Immature natural killer cell (primary cell): ENCODE measurements at regions not wholly inside any gene's neighbourhood (a gene's known extent, or its start where the extent isn't known, plus 50 kb on each side); places are given as distances from the start of the nearest gene placed in this dataset.

Experiments used
- DNase-seq, 3 donors: peaks; one replicate each; pipeline ENCODE4 v3.0.0; 2022; ENCODE audit warnings: mixed read lengths in 1 of 3
- H3K27ac Mint-ChIP-seq, 6 donors: one replicate each; pipeline ENCODE4 v1.8.0; 2020; ENCODE audit warnings: mixed read lengths in 6 of 6, mild to moderate bottlenecking in 5 of 6, inconsistent platforms in 4 of 6, moderate library complexity in 3 of 6
- H3K27me3 Mint-ChIP-seq, 3 donors: one replicate each; pipeline ENCODE4 v1.8.0; 2020 to 2021; ENCODE audit warnings: low read depth in 3 of 3, mild to moderate bottlenecking in 3 of 3, mixed read lengths in 3 of 3, moderate library complexity in 3 of 3, inconsistent platforms in 1 of 3
- H3K36me3 Mint-ChIP-seq, 3 donors: one replicate each; pipeline ENCODE4 v1.8.0; 2020; ENCODE audit warnings: mixed read lengths in 3 of 3, inconsistent platforms in 2 of 3, mild to moderate bottlenecking in 2 of 3
- H3K4me1 Mint-ChIP-seq, 2 donors: one replicate each; pipeline ENCODE4 v1.8.0; 2020; ENCODE audit warnings: inconsistent platforms in 2 of 2, mild to moderate bottlenecking in 2 of 2, mixed read lengths in 2 of 2, moderate library complexity in 1 of 2
- H3K4me3 Mint-ChIP-seq, 5 donors: one replicate each; pipeline ENCODE4 v1.8.0; 2020; ENCODE audit warnings: mild to moderate bottlenecking in 5 of 5, mixed read lengths in 5 of 5, inconsistent platforms in 3 of 5, moderate library complexity in 3 of 5
- H3K9me3 Mint-ChIP-seq, 6 donors: one replicate each; pipeline ENCODE4 v1.8.0; 2020; ENCODE audit warnings: mild to moderate bottlenecking in 6 of 6, mixed read lengths in 6 of 6, inconsistent platforms in 4 of 6, moderate library complexity in 3 of 6

DNA sequence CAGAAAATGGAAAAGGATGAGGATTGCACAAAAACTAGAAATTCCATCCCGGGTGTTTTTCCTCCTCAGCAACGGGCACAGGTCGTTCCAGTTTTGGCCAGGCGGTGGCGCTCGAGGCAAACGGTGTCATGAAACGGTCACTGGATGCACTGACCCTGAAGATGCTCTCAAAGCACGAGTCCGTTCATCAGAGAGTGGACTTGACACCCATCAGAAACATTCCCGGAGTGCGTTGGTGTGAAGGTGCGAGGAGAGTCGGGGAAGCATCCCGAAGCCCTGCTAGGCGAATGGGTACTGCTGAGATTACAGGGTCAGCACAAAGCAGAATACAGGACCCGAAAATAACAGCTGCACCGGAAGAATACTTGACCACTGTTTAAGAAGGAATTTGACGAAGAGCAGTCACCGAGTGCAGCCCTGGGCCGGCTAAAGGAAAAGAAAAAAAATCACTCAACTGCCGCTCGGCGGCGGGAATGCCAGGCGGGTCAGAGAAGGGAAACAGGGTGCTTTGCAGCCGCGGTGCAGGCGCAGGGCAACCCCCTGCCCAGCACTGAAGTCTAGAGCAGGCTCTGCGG, 71.7 kb upstream of the ETS2 start:
- peaks cover 0 to 3% (median 0%) of the 10 kb centered on the region in 3 donors for H3K36me3 Mint-ChIP-seq
- H3K27me3 Mint-ChIP-seq, result peaks cover 9 to 23% (median 14%) of the 10 kb centered on the region in 3 donors
- peaks cover 6 to 11% of the 10 kb centered on the region in 2 donors for H3K4me1 Mint-ChIP-seq
- H3K9me3 Mint-ChIP-seq, result no peaks in the 10 kb centered on the region
- H3K27ac Mint-ChIP-seq, result no peak overlapping the region
- peak overlapping the region; percentile 29 to 74 (median 50) for H3K4me3 Mint-ChIP-seq
- peak; percentile 57 to 61 (median 60) for DNase-seq

DNA sequence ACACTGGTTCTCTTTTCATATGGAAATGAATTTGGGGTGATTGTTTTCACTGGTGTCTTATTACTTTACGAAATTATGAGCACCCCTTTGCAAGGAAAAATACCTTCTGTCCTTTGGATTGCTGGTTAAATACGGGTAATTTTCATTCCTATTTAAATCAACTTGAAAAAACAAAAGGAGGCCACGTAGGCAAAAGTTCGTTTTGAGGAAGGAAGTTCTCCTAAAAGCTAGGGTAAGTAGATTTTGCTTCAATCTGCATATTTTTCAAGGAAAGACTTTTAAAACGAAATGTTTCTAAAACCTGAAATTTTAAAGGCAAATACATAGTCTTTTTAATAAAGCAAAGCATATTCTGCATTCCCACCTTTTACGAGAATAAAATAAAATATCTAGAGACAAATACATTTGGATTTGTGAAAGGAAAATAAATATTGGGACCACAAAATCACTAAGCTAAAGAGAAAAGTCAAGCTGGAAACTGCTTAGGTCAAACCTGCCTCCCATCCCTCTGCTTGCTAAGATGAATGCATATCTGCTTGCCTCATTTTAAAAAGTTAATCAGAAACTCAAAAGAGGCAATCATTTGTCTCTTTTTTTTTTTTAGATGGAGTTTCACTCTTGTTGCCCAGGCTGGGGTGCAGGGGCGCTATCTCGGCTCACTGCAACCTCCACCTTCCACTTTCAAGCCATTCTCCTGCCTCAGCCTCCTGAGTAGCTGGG, 70.9 kb upstream of the ETS2 start:
- peaks cover 0 to 3% (median 0%) of the 10 kb centered on the region in 3 donors for H3K36me3 Mint-ChIP-seq
- H3K9me3 Mint-ChIP-seq, result no peaks in the 10 kb centered on the region
- peaks cover 9 to 23% (median 12%) of the 10 kb centered on the region in 3 donors for H3K27me3 Mint-ChIP-seq
- peak overlapping the region in 3 of 5 donors; percentile 26 to 74 (median 72) for H3K4me3 Mint-ChIP-seq
- no peak overlapping the region for H3K27ac Mint-ChIP-seq
- peaks cover 6 to 11% of the 10 kb centered on the region in 2 donors for H3K4me1 Mint-ChIP-seq
- DNase-seq, result no peak

DNA sequence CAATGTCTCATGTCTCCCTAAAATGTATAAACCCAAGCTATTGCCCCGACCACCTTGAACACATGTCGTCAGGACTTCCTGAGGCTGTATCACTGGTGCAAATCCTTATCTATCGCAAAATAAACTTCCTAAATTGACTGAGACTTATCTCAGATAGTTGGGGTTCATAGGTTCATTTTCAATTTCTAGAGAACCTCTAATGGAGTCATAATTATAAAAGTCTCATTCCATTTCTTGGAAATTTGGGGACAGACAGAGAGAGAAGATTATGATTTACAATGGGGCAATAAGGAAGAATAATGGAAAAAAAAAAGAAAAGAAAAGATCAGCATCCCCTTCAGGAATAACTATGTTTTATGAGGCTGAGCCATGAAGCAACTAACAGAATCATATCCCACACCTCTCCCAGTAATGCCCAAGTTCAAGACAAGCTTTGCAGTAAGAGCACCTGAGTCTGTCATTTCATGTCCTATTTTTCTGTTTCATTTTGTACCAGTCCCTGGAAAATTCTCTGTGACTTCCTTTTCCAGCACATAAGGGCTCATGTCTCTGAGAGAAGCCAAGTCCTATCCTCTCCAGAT, 70.0 kb upstream of the ETS2 start:
- Mint-ChIP-seq H3K9me3 (no peaks in the 10 kb centered on the region), H3K27me3 (peaks cover 9 to 21% (median 12%) of the 10 kb centered on the region in 3 donors), H3K4me1 (peaks cover 6 to 11% of the 10 kb centered on the region in 2 donors), H3K27ac (no peak overlapping the region), H3K36me3 (peaks cover 0 to 3% (median 0%) of the 10 kb centered on the region in 3 donors), H3K4me3 (no peak overlapping the region)
- DNase-seq, result no peak

DNA sequence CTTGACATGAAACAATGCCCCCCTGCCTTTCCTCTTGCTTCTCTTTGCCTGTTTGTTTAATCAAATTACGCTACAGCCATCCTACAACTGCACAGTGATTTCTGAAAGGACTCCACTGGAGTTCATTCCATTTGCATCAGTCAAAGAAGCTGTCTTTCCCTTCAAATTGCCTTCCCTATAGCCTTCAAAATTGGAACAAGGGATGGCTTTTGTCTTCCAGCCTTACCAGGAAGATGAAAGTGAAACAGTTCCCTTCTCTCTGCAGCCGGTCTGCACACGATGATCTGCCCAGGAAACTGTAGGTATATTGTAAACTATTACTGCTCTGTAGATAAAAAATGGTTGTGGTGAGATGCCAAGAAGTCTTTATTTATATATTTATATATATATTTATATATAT, 65.6 kb upstream of the ETS2 start:
- peaks cover 7 to 14% (median 9%) of the 10 kb centered on the region in 3 donors for H3K27me3 Mint-ChIP-seq
- no peaks in the 10 kb centered on the region for H3K36me3 Mint-ChIP-seq
- H3K4me3 Mint-ChIP-seq, result no peak overlapping the region
- no peak overlapping the region for H3K27ac Mint-ChIP-seq
- H3K9me3 Mint-ChIP-seq, result no peaks in the 10 kb centered on the region
- no peak for DNase-seq
- H3K4me1 Mint-ChIP-seq, result no peaks in the 10 kb centered on the region

DNA sequence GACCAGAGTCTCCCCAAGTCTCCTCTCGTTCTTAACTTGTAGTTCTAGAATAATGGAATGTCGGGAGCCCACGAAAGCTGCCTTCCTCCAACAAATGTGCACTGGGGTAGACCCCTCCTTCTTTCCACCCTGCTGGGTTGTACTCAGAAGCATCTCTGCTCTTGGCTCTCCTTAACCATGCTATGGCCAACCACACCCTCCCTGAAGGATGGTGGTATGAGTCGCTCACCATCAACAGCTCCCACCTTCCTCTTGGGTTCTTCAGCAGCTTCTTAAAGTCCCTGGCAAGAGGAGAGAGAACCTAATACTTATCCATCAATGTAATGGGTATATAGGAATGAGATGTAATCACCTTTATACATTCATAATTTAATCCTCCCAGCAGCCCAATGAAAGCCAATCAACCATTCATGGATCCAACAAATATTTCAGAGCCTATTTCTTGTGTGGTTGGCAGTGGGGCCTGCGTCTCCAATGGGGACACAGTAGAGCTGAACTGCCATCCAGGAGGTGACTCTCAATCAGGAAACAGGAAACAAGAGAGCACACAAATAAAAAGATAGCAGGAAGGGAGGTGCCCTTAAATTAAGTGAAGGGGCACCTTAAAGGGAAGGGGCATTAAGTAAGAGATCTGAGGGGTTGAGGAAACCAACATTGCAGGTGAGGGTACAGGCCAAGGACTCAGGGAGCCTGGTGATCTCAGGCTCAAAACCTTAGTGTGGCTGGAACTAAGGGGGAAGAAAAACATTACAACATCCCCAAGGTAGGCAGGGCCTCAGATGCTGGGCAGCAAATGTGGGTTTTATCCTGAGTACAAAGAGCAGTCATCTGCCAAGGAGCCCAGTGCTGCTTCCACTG, 64.4 kb upstream of the ETS2 start:
- Mint-ChIP-seq H3K4me1 (no peaks in the 10 kb centered on the region), H3K9me3 (no peaks in the 10 kb centered on the region), H3K4me3 (no peak overlapping the region), H3K36me3 (no peaks in the 10 kb centered on the region), H3K27ac (no peak overlapping the region), H3K27me3 (peaks cover 1 to 3% (median 2%) of the 10 kb centered on the region in 3 donors)
- no peak for DNase-seq

DNA sequence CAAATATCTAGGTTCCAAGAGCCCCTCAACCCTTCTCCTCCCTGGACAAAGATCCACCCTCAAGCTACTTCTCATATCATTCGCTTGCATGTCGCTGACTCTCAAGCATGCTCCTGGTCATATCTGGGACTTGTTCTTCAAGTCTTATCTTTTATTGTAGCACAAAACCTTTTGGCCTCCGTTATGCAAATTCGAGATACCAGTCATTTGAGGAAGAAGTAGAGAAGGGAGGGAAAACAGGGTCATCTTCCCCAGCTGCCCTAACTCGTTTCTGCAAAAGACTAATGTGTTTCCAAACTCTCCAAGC, 63.8 kb upstream of the ETS2 start:
- no peak overlapping the region for H3K4me3 Mint-ChIP-seq
- H3K36me3 Mint-ChIP-seq, result no peaks in the 10 kb centered on the region
- DNase-seq, result no peak
- no peaks in the 10 kb centered on the region for H3K4me1 Mint-ChIP-seq
- H3K9me3 Mint-ChIP-seq, result no peaks in the 10 kb centered on the region
- H3K27ac Mint-ChIP-seq, result no peak overlapping the region
- H3K27me3 Mint-ChIP-seq, result peaks cover 1 to 4% (median 3%) of the 10 kb centered on the region in 3 donors

DNA sequence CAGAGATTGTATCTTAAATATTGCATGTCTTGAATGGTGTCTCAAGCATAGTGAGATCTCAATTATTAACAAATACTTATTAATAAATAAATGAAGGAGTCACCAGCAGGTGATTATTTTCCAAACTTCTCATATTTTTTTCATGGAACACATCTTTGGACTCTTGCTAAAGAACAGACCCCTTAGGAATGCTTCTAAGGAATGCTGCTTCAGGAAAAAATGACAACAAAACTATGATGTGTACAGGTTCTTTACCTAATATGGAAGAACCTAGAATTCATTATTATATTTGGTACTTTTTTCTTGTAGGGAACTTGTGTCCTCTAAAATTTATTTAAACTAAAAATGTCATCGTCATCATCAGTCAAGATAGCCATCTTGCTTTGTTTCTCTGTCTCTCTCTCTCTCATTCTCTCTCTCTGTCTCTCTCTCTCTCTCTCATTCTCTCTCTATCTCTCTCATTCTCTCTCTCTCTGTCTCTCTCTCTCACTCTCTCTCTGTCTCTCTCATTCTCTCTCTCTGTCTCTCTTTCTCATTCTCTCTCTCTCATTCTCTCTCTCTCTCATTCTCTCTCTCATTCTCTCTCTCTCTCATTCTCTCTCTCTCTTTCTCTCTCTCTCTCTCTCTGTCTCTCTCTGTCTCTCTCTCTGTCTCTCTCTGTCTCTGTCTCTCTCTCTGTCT, 63.0 kb upstream of the ETS2 start:
- H3K27ac Mint-ChIP-seq, result no peak overlapping the region
- no peaks in the 10 kb centered on the region for H3K36me3 Mint-ChIP-seq
- no peaks in the 10 kb centered on the region for H3K9me3 Mint-ChIP-seq
- DNase-seq, result no peak
- no peak overlapping the region for H3K4me3 Mint-ChIP-seq
- H3K27me3 Mint-ChIP-seq, result peaks cover 1 to 5% (median 3%) of the 10 kb centered on the region in 3 donors
- H3K4me1 Mint-ChIP-seq, result no peaks in the 10 kb centered on the region

DNA sequence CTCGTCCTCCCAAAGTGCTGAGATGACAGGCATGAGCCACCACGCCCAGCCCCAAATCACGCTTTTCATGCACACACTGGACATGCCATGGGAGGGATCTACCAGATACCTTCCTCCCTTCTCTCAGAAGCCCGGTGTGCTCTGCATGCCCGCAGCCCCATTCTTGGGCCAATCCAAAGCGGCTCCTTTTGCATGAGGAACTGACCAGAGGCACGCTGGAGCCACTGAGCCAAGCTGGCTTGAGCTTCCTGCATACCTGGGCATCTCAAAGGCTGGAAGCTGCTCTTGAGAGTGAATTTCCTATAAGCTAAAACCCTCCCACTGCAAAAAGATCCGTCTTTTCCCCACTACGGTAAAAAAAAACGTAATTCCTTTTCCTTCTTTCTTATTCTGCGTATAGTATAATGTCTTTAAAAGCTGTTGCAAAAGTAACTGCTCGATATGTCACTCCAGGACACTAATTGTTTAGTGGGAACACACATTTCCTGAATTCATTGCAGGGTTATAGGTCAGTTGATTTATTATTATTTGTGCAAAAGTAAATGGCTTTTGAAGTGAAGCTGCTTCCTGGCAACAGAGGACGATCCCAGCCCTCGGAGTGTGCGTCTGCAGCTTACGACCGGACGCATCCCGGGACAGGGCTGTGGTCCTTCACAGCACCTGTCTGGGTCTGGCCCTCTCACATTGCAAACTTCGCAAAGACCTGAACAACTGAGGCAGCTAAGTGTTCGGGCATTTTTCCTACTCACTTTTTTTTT, 61.8 kb upstream of the ETS2 start:
- no peak for DNase-seq
- Mint-ChIP-seq H3K9me3 (no peaks in the 10 kb centered on the region), H3K27ac (no peak overlapping the region), H3K36me3 (no peaks in the 10 kb centered on the region), H3K4me3 (no peak overlapping the region), H3K4me1 (no peaks in the 10 kb centered on the region), H3K27me3 (peaks cover 1 to 5% (median 4%) of the 10 kb centered on the region in 3 donors)

DNA sequence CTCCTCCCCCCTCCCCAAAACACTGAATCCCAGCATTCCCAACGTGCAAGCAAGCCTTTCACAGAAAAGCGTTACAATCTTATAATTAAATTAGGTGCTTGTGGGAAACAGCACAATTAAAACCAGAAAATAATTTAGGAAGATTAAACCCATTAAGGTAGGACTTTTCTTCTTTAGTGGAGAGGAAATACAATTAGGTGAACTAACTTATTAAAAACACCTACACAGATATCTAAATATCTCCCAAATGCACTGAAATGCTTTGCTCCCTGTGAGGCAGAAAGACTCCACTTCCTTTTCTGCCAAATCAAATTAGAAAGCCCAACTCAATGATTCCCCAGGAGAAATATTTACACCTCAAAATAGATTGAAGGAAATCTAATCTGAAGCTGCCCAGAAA, 60.9 kb upstream of the ETS2 start:
- no peak overlapping the region for H3K4me3 Mint-ChIP-seq
- DNase-seq, result no peak
- no peak overlapping the region for H3K27ac Mint-ChIP-seq
- no peaks in the 10 kb centered on the region for H3K9me3 Mint-ChIP-seq
- peaks cover 1 to 5% (median 4%) of the 10 kb centered on the region in 3 donors for H3K27me3 Mint-ChIP-seq
- H3K36me3 Mint-ChIP-seq, result no peaks in the 10 kb centered on the region
- no peaks in the 10 kb centered on the region for H3K4me1 Mint-ChIP-seq

DNA sequence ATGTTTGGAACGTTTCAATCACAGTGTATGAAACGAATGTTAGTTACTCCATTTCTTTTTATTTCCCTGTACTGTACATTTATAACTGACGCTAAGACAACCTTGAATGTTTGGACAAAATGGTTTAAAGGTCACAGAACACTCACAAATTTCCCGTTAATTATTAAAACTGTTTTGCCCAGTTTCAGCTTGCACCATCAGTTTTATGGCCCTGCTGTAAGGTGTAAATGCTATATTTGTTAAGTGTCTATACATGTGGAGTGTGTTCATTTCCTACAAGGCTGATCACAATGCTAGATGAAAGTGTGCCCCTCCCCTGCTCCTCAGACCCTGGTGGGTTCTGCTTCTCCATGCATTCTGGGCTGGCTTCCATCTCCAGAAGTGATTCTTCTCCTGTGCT, 57.9 kb upstream of the ETS2 start:
- DNase-seq, result no peak
- Mint-ChIP-seq H3K4me3 (no peak overlapping the region), H3K36me3 (no peaks in the 10 kb centered on the region), H3K27me3 (peaks cover 5 to 8% (median 5%) of the 10 kb centered on the region in 3 donors), H3K27ac (no peak overlapping the region), H3K9me3 (no peaks in the 10 kb centered on the region), H3K4me1 (no peaks in the 10 kb centered on the region)

DNA sequence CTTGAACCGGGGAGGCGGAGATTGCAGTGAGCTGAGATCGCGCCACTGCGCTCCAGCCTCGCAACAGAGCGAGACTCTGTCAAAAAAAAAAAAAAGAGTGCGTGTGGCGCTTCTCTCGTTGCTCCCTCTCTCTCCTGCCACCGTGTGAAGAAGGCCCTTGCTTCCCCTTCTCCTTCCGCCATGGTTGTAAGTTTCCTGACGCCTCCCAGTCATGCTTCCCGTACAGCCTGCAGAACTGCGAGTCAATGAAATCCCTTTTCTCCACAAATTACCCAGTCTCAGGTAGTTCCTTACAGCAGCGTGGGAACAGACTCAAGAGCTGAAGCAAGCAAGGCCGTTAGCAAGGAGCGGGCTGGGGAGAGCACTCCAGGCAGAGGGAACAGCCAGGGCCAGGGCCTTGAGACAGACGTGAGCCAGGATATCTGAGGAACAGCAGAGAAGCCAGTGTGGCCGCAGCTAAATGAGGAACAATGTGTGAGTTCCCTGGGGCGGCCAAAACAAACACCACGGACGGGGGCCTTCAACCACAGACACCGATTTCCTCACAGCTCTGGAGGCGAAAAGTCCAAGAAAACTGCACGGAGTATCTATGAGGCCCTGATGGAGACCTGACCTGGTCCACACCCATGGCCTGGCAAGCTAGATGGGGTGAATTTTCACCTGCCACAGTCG, 54.2 kb upstream of the ETS2 start:
- no peaks in the 10 kb centered on the region for H3K9me3 Mint-ChIP-seq
- H3K36me3 Mint-ChIP-seq, result no peaks in the 10 kb centered on the region
- H3K4me1 Mint-ChIP-seq, result peaks cover 5 to 9% of the 10 kb centered on the region in 2 donors
- H3K27me3 Mint-ChIP-seq, result peaks cover 3 to 13% (median 6%) of the 10 kb centered on the region in 3 donors
- H3K27ac Mint-ChIP-seq, result no peak overlapping the region
- DNase-seq, result no peak
- no peak overlapping the region for H3K4me3 Mint-ChIP-seq

DNA sequence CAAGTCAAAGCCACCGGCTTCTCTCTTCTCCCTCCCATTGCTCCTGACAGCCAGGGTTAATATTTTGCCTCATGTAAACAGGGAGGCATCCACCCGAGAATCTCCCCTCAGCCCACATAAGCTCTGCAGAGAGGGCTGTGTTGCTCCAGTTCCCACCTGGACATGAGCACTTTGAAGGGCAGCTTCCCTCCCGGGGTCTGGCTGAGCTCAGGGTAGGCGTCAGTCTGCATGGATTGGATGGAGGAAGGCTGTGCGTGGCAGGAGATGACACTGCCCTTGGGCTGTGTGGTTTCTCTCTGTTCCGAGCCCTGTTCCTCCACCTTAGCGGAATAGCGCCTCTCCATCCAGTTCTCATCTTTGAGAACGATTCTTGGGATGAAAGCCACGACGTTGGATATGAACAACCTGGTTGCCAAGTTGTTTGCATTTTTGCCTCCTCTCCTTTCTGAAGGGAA, 53.7 kb upstream of the ETS2 start:
- no peaks in the 10 kb centered on the region for H3K9me3 Mint-ChIP-seq
- no peaks in the 10 kb centered on the region for H3K36me3 Mint-ChIP-seq
- H3K4me3 Mint-ChIP-seq, result no peak overlapping the region
- peak overlapping the region in 1 of 6 donors; percentile 17 for H3K27ac Mint-ChIP-seq
- H3K4me1 Mint-ChIP-seq, result peaks cover 5 to 9% of the 10 kb centered on the region in 2 donors
- DNase-seq, result no peak
- peaks cover 3 to 7% (median 6%) of the 10 kb centered on the region in 3 donors for H3K27me3 Mint-ChIP-seq
